ENCODE measurements at regions not wholly inside any gene's neighbourhood (a gene's known extent, or its start where the extent isn't known, plus 50 kb on each side); places are given as distances from the start of the nearest gene placed in this dataset.

GRCh38 chr18:73201940-73202339 is 334.2 kb upstream of the NETO1 start:
- Histone ChIP-seq H3K9me3 (no peaks in the 10 kb centered on the region), H3K27ac (no peak overlapping the region), H3K27me3 (ENCODE audit: insufficient read depth in 3 of 3, low read length in 2 of 3) (no peaks in the 10 kb centered on the region), H3K36me3 (ENCODE audit: insufficient read depth in 1 of 2, low read depth in 1 of 2) (no peaks in the 10 kb centered on the region), H3K4me3 (no peak overlapping the region), H3K4me1 (no peaks in the 10 kb centered on the region)
- DNase-seq (no peak), ATAC-seq (no peak)
- WGBS, 3 donors, result 72 to 79% (median 74%) methylated on average over 6 of the region's 6 CpGs
- no peak for TF ChIP-seq CTCF (IDR thresholded peaks at IDR 0.05)
- intact Hi-C loops (cut with DNase I), result no loop called here

DNA sequence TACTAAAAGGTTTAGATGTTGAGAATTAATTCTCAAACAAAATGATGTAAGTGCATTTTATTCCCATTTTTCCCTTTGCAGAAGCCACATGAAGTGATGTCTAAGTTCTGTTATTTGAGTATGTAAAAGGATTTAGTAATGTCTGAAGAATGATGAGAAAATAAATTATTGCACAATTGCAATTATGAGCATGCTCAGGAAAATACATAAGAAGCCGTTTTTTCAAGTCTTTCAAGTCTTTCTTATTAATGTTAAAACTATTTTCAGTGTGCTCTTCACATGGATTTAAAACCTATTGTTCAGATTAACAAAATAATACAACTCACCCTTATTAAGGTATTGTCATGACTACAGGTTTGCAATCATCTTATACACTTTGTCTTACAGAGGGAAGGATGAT is 331.4 kb upstream of the NETO1 start:
- intact Hi-C loops (cut with DNase I), result no loop called here
- no peak overlapping the region for H3K4me3 ChIP-seq
- TF ChIP-seq CTCF (IDR thresholded peaks at IDR 0.05), result no peak
- no peaks in the 10 kb centered on the region for H3K9me3 ChIP-seq
- no peaks in the 10 kb centered on the region for H3K27me3 ChIP-seq (ENCODE audit: insufficient read depth in 3 of 3, low read length in 2 of 3)
- H3K36me3 ChIP-seq (ENCODE audit: insufficient read depth in 1 of 2, low read depth in 1 of 2), result no peaks in the 10 kb centered on the region
- no peak for ATAC-seq
- 53 to 69% (median 62%) methylated on average over 1 of the region's 1 CpG for WGBS, 3 donors
- no peaks in the 10 kb centered on the region for H3K4me1 ChIP-seq
- no peak for DNase-seq
- no peak overlapping the region for H3K27ac ChIP-seq

- no peak overlapping the region for H3K4me3 ChIP-seq
- ATAC-seq, result no peak
- H3K27ac ChIP-seq, result no peak overlapping the region
- TF ChIP-seq CTCF (IDR thresholded peaks at IDR 0.05), result no peak
- intact Hi-C loops (cut with DNase I), result no loop called here
- no peaks in the 10 kb centered on the region for H3K36me3 ChIP-seq (ENCODE audit: insufficient read depth in 1 of 2, low read depth in 1 of 2)
- H3K4me1 ChIP-seq, result no peaks in the 10 kb centered on the region
- no peak for DNase-seq
- no peaks in the 10 kb centered on the region for H3K27me3 ChIP-seq (ENCODE audit: insufficient read depth in 3 of 3, low read length in 2 of 3)
- WGBS, 3 donors, result 61 to 68% (median 65%) methylated on average over 3 of the region's 3 CpGs
- H3K9me3 ChIP-seq, result no peaks in the 10 kb centered on the region
Observed at GRCh38 chr18:73189718-73190117, 321.9 kb upstream of the NETO1 start.

DNA sequence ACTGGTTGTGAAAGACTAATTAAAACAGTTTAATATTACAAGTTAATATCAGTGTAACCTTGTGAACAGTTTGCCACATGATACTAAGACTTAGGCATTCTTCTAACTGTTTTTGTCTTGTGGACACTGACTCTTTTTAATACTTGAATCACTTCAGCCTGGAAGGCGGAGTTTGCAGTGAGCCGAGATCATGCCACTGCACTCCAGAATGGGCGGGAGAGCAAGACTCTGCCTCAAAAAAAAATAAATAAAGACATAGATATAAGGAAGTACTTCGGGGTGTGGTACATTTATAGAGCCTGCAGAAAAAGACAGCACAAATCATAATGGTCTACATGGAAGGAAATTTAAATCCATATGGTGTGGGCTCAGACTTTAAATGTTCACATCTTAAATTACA is 300.4 kb upstream of the NETO1 start:
- Histone ChIP-seq H3K4me1 (no peaks in the 10 kb centered on the region), H3K9me3 (no peaks in the 10 kb centered on the region), H3K36me3 (ENCODE audit: insufficient read depth in 1 of 2, low read depth in 1 of 2) (no peaks in the 10 kb centered on the region), H3K27ac (no peak overlapping the region), H3K27me3 (ENCODE audit: insufficient read depth in 3 of 3, low read length in 2 of 3) (no peaks in the 10 kb centered on the region), H3K4me3 (no peak overlapping the region)
- no peak for DNase-seq
- ATAC-seq, result no peak
- 49 to 63% (median 62%) methylated on average over 4 of the region's 4 CpGs for WGBS, 3 donors
- TF ChIP-seq CTCF (IDR thresholded peaks at IDR 0.05), result no peak
- intact Hi-C loops (cut with DNase I), result no loop called here

- Histone ChIP-seq H3K9me3 (no peaks in the 10 kb centered on the region), H3K4me3 (no peak overlapping the region), H3K27me3 (ENCODE audit: insufficient read depth in 3 of 3, low read length in 2 of 3) (no peaks in the 10 kb centered on the region), H3K36me3 (ENCODE audit: insufficient read depth in 1 of 2, low read depth in 1 of 2) (no peaks in the 10 kb centered on the region), H3K4me1 (no peaks in the 10 kb centered on the region), H3K27ac (no peak overlapping the region)
- intact Hi-C loops (cut with DNase I), result no loop called here
- 77 to 82% (median 81%) methylated on average over 3 of the region's 3 CpGs for WGBS, 3 donors
- DNase-seq (no peak), ATAC-seq (no peak)
- TF ChIP-seq CTCF (IDR thresholded peaks at IDR 0.05), result no peak
Observed at GRCh38 chr18:73164430-73164829, 296.6 kb upstream of the NETO1 start.
